ENCODE measurements at regions not wholly inside any gene's neighbourhood (a gene's known extent, or its start where the extent isn't known, plus 50 kb on each side); places are given as distances from the start of the nearest gene placed in this dataset.

DNA sequence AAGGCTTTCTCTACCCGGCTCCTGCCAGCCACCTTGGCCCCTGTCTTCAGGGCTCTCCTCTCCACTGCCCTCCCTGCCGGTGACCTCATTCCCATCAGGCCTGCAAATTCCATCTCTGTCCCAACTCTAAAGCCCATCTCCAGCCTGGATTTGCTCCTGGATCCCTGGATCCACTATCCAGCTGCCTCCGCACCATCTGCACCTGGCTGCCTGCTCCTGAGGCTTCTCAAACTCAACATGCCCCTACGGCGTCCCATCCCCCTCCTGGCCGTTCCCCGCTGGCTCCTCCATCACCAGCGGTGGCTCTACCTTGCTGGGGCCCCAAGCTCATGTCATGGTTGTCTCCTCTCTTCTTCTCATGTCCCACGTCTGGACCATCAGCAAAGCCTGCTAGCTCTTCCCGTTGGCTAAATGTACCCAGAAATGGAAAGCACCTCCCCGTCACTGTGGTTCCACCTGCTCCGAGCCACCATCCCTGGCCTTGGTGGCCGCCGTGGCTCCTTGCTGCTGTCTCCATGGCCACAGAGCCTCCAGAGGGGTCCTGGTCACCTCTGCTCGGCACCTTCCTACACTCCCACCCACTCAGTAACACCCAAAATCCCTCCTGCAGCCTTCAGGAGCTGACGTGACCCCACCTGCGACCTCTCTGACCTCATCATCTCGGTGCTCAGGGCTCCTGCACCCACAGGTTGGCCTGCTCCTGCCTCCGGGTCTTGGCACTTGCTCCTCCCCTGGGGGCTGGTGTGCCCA is 58.5 kb downstream of the ADRA2C start:
- Histone ChIP-seq H3K4me3 (ENCODE audit: low read length) (no peak overlapping the region), H3K27ac (ENCODE audit: low read length) (no peak overlapping the region), H2AFZ (ENCODE audit: low read length) (no peak overlapping the region), H3K27me3 (ENCODE audit: low read length) (no peaks in the 10 kb centered on the region), H4K20me1 (ENCODE audit: insufficient read depth, low read depth, low read length) (no peaks in the 10 kb centered on the region), H3K9ac (ENCODE audit: low read length) (no peak overlapping the region), H3K9me3 (ENCODE audit: low read length) (no peaks in the 10 kb centered on the region), H3K4me2 (ENCODE audit: low read depth, low read length, poor library complexity, severe bottlenecking) (no peak overlapping the region), H3K4me1 (ENCODE audit: low read length) (no peaks in the 10 kb centered on the region), H3K79me2 (ENCODE audit: low read length) (no peaks in the 10 kb centered on the region), H3K36me3 (ENCODE audit: insufficient read depth, low read length) (no peaks in the 10 kb centered on the region), H3K9me2 (replicated peaks; ENCODE audit: insufficient read depth, low read length) (no peaks in the 10 kb centered on the region)
- no peak for DNase-seq

DNA sequence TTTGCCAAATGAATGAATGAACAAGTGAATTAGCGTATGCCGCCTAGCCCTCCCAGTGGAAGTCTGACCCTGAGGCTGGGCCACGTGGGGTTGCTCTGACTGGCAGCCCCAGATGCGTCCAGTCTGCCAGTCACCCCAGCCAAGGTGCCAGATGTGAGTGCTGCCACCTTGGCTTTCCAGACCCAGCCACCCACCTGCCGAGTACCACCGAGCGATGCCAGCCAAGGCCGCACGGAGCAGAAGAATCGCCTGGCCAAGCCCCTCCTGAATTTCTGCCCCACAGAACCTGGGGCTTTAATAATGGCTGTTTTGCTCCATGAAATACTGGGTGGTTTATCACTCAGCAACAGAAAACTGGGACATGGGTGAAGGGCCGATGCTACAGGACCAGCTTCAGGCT is 59.3 kb downstream of the ADRA2C start:
- Histone ChIP-seq H3K4me1 (ENCODE audit: low read length) (no peaks in the 10 kb centered on the region), H3K9ac (ENCODE audit: low read length) (no peak overlapping the region), H3K4me3 (ENCODE audit: low read length) (no peak overlapping the region), H3K4me2 (ENCODE audit: low read depth, low read length, poor library complexity, severe bottlenecking) (no peak overlapping the region), H3K36me3 (ENCODE audit: insufficient read depth, low read length) (no peaks in the 10 kb centered on the region), H2AFZ (ENCODE audit: low read length) (no peak overlapping the region), H3K9me2 (replicated peaks; ENCODE audit: insufficient read depth, low read length) (no peaks in the 10 kb centered on the region), H3K9me3 (ENCODE audit: low read length) (no peaks in the 10 kb centered on the region), H3K27ac (ENCODE audit: low read length) (no peak overlapping the region), H3K79me2 (ENCODE audit: low read length) (no peaks in the 10 kb centered on the region), H4K20me1 (ENCODE audit: insufficient read depth, low read depth, low read length) (no peaks in the 10 kb centered on the region), H3K27me3 (ENCODE audit: low read length) (no peaks in the 10 kb centered on the region)
- no peak for DNase-seq

DNA sequence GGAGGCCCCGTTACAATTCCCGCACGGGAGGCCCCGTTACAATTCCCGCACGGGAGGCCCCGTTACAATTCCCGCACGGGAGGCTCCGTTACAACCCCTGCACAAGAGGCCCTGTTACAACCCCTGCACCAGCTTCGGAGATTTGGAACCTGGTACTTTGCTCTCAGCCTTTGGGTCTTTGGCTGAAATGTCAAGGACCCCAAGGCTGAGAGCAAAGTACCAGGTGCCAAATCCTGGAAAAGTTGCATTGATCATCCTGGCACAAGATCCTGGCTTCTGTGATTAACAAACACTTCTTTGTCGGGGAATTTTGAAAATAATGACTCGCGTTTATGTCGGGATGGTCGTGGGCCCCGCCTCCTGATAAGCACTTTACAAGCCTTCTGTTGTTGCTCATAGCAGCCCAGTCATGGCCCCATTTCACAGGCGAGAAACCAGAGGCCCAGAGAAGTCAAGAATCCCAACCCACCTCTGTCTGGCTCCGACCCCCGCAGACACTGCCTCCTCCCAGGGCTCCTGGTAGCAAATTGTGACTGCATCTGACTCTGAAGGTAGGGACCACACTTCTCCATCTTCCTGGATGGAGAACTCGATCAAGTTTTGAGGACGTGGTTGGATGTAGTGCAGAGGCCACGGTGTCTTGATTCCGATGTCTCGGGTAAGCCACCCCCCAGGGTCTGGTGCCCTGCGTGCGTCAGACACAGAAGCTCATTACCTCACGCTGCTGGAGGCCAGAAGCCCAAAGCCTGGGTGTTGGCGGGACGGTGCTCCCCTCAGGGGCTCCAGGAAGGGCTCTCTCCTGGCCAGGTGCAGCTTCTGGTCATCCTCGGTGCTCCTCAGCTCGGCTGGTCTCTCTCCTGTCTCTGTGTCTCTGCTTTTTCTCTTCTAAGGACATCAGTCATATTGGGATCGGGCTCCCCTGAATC is 60.3 kb downstream of the ADRA2C start:
- no peaks in the 10 kb centered on the region for H3K36me3 ChIP-seq (ENCODE audit: insufficient read depth, low read length)
- no peak for DNase-seq
- H3K4me1 ChIP-seq (ENCODE audit: low read length): no peaks in the 10 kb centered on the region
- no peak overlapping the region for H3K27ac ChIP-seq (ENCODE audit: low read length)
- H3K79me2 ChIP-seq (ENCODE audit: low read length): no peaks in the 10 kb centered on the region
- H2AFZ ChIP-seq (ENCODE audit: low read length): no peak overlapping the region
- no peak overlapping the region for H3K9ac ChIP-seq (ENCODE audit: low read length)
- no peaks in the 10 kb centered on the region for H3K27me3 ChIP-seq (ENCODE audit: low read length)
- H4K20me1 ChIP-seq (ENCODE audit: insufficient read depth, low read depth, low read length): no peaks in the 10 kb centered on the region
- H3K4me2 ChIP-seq (ENCODE audit: low read depth, low read length, poor library complexity, severe bottlenecking): no peak overlapping the region
- no peaks in the 10 kb centered on the region for H3K9me2 ChIP-seq (replicated peaks; ENCODE audit: insufficient read depth, low read length)
- no peaks in the 10 kb centered on the region for H3K9me3 ChIP-seq (ENCODE audit: low read length)
- no peak overlapping the region for H3K4me3 ChIP-seq (ENCODE audit: low read length)

DNA sequence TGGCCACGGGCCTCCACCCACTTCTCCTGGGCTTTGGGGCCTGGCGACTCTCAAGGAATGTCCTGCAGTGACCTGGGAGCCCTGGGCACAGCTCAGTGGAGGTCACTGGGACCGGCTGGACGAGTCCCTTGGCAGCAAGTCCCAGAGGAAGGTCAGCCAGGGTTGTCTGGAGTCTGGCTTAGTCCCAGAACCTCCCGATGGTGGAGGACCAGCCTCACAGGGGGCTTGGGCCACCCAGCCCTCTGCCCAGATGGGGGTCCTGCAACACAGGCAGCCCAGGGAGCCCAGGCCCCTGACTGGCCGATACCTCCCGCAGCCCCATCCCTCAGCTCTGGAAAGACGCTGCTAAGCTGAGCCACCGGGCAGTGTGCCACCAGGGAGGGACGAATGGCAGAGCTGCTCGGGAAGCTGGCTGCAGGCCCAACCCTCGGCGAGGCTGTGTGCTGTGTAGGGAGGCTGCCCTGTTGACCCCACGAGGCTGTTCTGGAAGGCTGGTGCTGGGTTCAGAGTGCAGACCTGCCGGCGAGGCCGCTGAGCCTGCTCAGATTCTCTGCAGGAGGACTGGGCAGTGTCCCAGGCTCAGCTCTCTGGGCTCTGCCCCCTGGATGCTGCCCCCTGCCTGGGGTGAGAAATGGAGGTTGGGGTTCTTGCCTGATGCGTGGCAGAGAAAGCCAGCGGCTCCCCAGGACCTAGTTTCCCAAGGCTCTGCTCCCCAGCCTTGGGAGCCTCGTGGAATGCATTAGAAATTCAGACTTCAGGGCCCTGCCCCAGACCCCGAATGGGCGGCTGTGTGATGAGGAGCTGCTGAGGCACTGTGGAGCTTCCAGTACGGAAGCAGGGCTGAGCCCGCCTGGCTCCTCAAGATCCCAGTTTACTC is 61.7 kb downstream of the ADRA2C start:
- no peak overlapping the region for H3K4me3 ChIP-seq (ENCODE audit: low read length)
- no peak overlapping the region for H3K9ac ChIP-seq (ENCODE audit: low read length)
- no peaks in the 10 kb centered on the region for H3K79me2 ChIP-seq (ENCODE audit: low read length)
- H2AFZ ChIP-seq (ENCODE audit: low read length): no peak overlapping the region
- no peaks in the 10 kb centered on the region for H4K20me1 ChIP-seq (ENCODE audit: insufficient read depth, low read depth, low read length)
- no peak overlapping the region for H3K4me2 ChIP-seq (ENCODE audit: low read depth, low read length, poor library complexity, severe bottlenecking)
- H3K9me2 ChIP-seq (replicated peaks; ENCODE audit: insufficient read depth, low read length): no peaks in the 10 kb centered on the region
- H3K27ac ChIP-seq (ENCODE audit: low read length): no peak overlapping the region
- H3K4me1 ChIP-seq (ENCODE audit: low read length): no peaks in the 10 kb centered on the region
- DNase-seq: no peak
- no peaks in the 10 kb centered on the region for H3K9me3 ChIP-seq (ENCODE audit: low read length)
- H3K36me3 ChIP-seq (ENCODE audit: insufficient read depth, low read length): no peaks in the 10 kb centered on the region
- no peaks in the 10 kb centered on the region for H3K27me3 ChIP-seq (ENCODE audit: low read length)

DNA sequence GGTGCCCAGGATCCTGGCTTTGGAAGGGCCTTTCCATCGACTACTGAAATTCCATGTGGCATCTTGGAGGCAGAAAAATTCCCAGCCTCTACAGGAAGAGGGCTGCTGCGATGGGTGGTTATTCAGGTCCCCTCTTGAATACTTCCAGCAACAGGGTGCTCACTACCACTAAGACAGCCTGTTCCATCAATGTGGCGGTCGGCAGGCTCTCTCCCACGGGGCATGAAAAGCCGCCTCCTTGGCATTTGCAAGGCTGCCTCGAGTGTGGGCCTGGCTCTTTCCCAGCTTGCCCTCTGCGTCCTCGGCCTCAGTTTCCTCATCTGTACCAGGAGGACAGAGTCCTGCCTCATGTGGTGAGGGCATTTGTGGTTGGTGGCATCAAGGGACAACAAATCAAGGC is 62.4 kb downstream of the ADRA2C start:
- Histone ChIP-seq H3K4me1 (ENCODE audit: low read length) (no peaks in the 10 kb centered on the region), H3K27ac (ENCODE audit: low read length) (no peak overlapping the region), H3K4me3 (ENCODE audit: low read length) (no peak overlapping the region), H3K9ac (ENCODE audit: low read length) (no peak overlapping the region), H3K9me2 (replicated peaks; ENCODE audit: insufficient read depth, low read length) (no peaks in the 10 kb centered on the region), H3K79me2 (ENCODE audit: low read length) (no peaks in the 10 kb centered on the region), H2AFZ (ENCODE audit: low read length) (no peak overlapping the region), H4K20me1 (ENCODE audit: insufficient read depth, low read depth, low read length) (no peaks in the 10 kb centered on the region), H3K4me2 (ENCODE audit: low read depth, low read length, poor library complexity, severe bottlenecking) (no peak overlapping the region), H3K9me3 (ENCODE audit: low read length) (no peaks in the 10 kb centered on the region), H3K27me3 (ENCODE audit: low read length) (no peaks in the 10 kb centered on the region), H3K36me3 (ENCODE audit: insufficient read depth, low read length) (no peaks in the 10 kb centered on the region)
- no peak for DNase-seq

DNA sequence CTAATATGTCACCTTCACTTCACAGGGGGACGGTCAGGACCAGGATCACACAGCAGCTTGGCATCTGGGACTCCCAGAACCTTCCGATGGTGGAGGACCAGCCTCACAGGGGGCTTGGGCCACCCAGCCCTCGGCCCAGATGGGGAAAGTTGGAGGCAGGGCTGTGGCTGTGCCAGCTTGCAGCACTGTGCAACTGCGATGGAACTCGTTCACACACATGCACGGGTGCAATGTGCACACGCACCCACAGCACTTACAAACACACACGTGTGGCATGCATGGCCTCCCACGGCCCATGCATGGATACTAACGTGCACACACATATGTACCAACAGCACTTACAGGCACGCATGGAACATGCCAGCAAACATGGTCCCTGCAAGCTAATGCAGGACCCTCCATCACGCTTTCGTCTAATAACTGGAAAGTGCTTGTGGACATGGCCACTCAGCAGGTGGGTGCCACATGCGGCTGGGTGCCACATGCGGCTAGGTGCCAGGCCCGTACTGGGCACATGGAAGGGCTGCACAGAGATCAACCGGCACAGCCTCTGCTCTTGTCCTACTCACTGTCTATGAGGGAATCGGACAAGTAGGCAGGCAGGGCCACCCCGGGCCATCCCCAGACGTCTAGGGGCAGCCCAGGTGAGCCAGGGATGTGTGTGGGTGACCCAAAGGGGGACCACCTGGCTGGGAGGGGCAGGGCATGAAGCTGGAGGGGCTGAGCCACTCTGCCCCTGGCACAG is 63.2 kb downstream of the ADRA2C start:
- Histone ChIP-seq H3K27me3 (ENCODE audit: low read length) (no peaks in the 10 kb centered on the region), H3K4me1 (ENCODE audit: low read length) (no peaks in the 10 kb centered on the region), H3K79me2 (ENCODE audit: low read length) (no peaks in the 10 kb centered on the region), H3K36me3 (ENCODE audit: insufficient read depth, low read length) (no peaks in the 10 kb centered on the region), H2AFZ (ENCODE audit: low read length) (no peak overlapping the region), H3K9ac (ENCODE audit: low read length) (no peak overlapping the region), H3K4me2 (ENCODE audit: low read depth, low read length, poor library complexity, severe bottlenecking) (no peak overlapping the region), H3K27ac (ENCODE audit: low read length) (no peak overlapping the region), H4K20me1 (ENCODE audit: insufficient read depth, low read depth, low read length) (no peaks in the 10 kb centered on the region), H3K4me3 (ENCODE audit: low read length) (no peak overlapping the region), H3K9me3 (ENCODE audit: low read length) (no peaks in the 10 kb centered on the region), H3K9me2 (replicated peaks; ENCODE audit: insufficient read depth, low read length) (no peaks in the 10 kb centered on the region)
- DNase-seq: no peak

DNA sequence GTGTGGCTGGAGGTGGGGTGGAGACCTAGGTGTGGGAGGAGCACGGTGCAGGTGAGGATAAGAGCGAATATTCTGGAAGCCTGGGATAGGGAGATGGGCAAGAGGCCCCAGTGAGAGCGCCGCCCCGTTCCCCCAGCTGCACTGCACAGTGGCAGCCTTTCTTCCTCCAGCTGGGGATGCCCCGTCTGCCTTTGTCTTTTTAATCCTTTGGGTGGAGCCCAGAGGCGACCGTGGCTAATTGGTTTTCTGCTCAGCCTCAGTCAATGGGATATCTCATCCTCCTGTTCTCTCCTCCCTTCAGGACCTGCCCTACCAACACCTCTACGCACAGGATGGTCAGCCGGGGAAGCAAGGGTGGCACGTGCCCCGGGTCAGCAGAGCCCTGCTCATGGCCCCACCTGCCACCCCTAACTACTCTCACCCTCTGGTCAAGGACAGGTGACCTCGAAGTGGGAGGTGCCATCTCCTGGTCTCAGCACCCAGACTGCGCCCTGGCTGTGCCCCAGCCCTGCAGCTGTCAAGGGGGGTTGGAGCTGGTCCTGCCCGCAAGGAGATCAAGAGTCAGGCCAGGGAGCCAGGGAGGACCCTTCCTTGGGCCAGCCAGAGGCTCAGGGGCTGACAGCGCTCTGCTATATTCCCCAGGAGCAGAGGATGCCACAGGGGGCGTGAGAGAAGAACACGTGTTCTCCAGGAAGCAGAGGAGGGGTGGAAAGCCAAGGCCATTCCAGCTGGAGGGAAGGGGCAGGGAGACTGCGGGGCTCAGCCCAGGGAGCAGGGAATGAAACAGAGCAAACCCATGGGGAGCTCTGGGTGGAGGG is 64.0 kb downstream of the ADRA2C start:
- Histone ChIP-seq H3K27me3 (ENCODE audit: low read length) (no peaks in the 10 kb centered on the region), H3K27ac (ENCODE audit: low read length) (no peak overlapping the region), H3K4me3 (ENCODE audit: low read length) (no peak overlapping the region), H3K79me2 (ENCODE audit: low read length) (no peaks in the 10 kb centered on the region), H2AFZ (ENCODE audit: low read length) (no peak overlapping the region), H3K9me3 (ENCODE audit: low read length) (no peaks in the 10 kb centered on the region), H3K9ac (ENCODE audit: low read length) (no peak overlapping the region), H4K20me1 (ENCODE audit: insufficient read depth, low read depth, low read length) (no peaks in the 10 kb centered on the region), H3K4me2 (ENCODE audit: low read depth, low read length, poor library complexity, severe bottlenecking) (no peak overlapping the region), H3K4me1 (ENCODE audit: low read length) (no peaks in the 10 kb centered on the region), H3K36me3 (ENCODE audit: insufficient read depth, low read length) (no peaks in the 10 kb centered on the region), H3K9me2 (replicated peaks; ENCODE audit: insufficient read depth, low read length) (no peaks in the 10 kb centered on the region)
- no peak for DNase-seq

Measured in Karpas-422 (cell line).